OCI-M1 (cell line): ENCODE measurements at regions not wholly inside any gene's neighbourhood (a gene's known extent, or its start where the extent isn't known, plus 50 kb on each side); places are given as distances from the start of the nearest gene placed in this dataset.

ENCODE experiments used
- DNase-seq: peaks from one replicate; lab custom pipeline; 2025; lab: John Stamatoyannopoulos, UW

- no peak for DNase-seq
Measured at GRCh38 chr17:71703701-71704100, 417.1 kb upstream of the SOX9 start.

- DNase-seq = no peak
Measured at GRCh38 chr17:71709271-71709890, 411.4 kb upstream of the SOX9 start.

GRCh38 chr17:71709946-71710345 lies 410.9 kb upstream of the SOX9 start:
- no peak for DNase-seq

GRCh38 chr17:71710816-71711215 lies 410.0 kb upstream of the SOX9 start:
- no peak for DNase-seq

- no peak for DNase-seq
Measured at GRCh38 chr17:71713846-71714245, 407.0 kb upstream of the SOX9 start.

- no peak for DNase-seq
Measured at GRCh38 chr17:71724339-71724738, 396.5 kb upstream of the SOX9 start.

- DNase-seq = no peak
Measured at GRCh38 chr17:71725811-71726210, 395.0 kb upstream of the SOX9 start.

GRCh38 chr17:71726341-71726740 lies 394.5 kb upstream of the SOX9 start:
- DNase-seq = no peak

GRCh38 chr17:71727292-71727691 lies 393.5 kb upstream of the SOX9 start:
- DNase-seq = no peak

GRCh38 chr17:71727723-71728122 lies 393.1 kb upstream of the SOX9 start:
- no peak for DNase-seq

GRCh38 chr17:71730871-71731270 lies 389.9 kb upstream of the SOX9 start:
- DNase-seq = no peak

- DNase-seq = no peak
Measured at GRCh38 chr17:71735893-71736292, 384.9 kb upstream of the SOX9 start.

- no peak for DNase-seq
Measured at GRCh38 chr17:71740866-71741265, 380.0 kb upstream of the SOX9 start.

- no peak for DNase-seq
Measured at GRCh38 chr17:71741836-71742235, 379.0 kb upstream of the SOX9 start.

- DNase-seq = no peak
Measured at GRCh38 chr17:71748872-71749271, 371.9 kb upstream of the SOX9 start.

GRCh38 chr17:71753070-71753469 lies 367.8 kb upstream of the SOX9 start:
- DNase-seq = no peak

GRCh38 chr17:71757156-71757555 lies 363.7 kb upstream of the SOX9 start:
- DNase-seq = no peak

- DNase-seq = no peak
Measured at GRCh38 chr17:71757956-71758355, 362.9 kb upstream of the SOX9 start.

GRCh38 chr17:71759422-71760060 lies 361.3 kb upstream of the SOX9 start:
- DNase-seq = peak; percentile 24

GRCh38 chr17:71760062-71760720 lies 360.6 kb upstream of the SOX9 start:
- DNase-seq = no peak

- DNase-seq = no peak
Measured at GRCh38 chr17:71762526-71762925, 358.3 kb upstream of the SOX9 start.

GRCh38 chr17:71764505-71764904 lies 356.3 kb upstream of the SOX9 start:
- peak; percentile 29 for DNase-seq

GRCh38 chr17:71765437-71765836 lies 355.4 kb upstream of the SOX9 start:
- DNase-seq = no peak

GRCh38 chr17:71769850-71770249 lies 351.0 kb upstream of the SOX9 start:
- DNase-seq = no peak
